Endothelial cell of umbilical vein (primary cell): ENCODE measurements at regions not wholly inside any gene's neighbourhood (a gene's known extent, or its start where the extent isn't known, plus 50 kb on each side); places are given as distances from the start of the nearest gene placed in this dataset.

Source experiments
- BruUV-seq: library from RNA; stranded (reverse); fragments of 400-500 nt; replicated peaks from 2 replicates; lab custom pipeline; 2021; lab: Mats Ljungman, UMichigan
- CTCF ChIA-PET: fragments of 300-600, 350-600 bp; sonication (Branson Sonifier 250); formaldehyde crosslinking; loops from one replicate; lab custom pipeline; 2021; ENCODE audit warnings: antibody characterized with exemption, inconsistent platforms; lab: Charles Lee
- POLR2A ChIA-PET: fragments of 300-600, 350-600 bp; sonication (Branson Sonifier 250); formaldehyde crosslinking; loops from one replicate; lab custom pipeline; 2021; ENCODE audit warnings: antibody characterized with exemption, inconsistent platforms; lab: Charles Lee
- DNase-seq: peaks from one replicate; pipeline ENCODE4 v3.0.0-alpha.2; 2011; ENCODE audit warnings: low read depth, low spot score
- FAIRE-seq: peaks from 2 replicates; lab custom pipeline; 2011; peaks lifted over from hg19 to GRCh38; lab: Jason Lieb, UNC
- H2AFZ ChIP-seq: 2 replicates; pipeline ENCODE4 v1.6.0; 2012; ENCODE audit warnings: low read depth, low read length, control low read depth, inconsistent platforms
- H3K27ac ChIP-seq: 2 replicates; pipeline ENCODE4 v1.5.1; 2011; ENCODE audit warnings: low read depth, mild to moderate bottlenecking, control low read depth, low read length, moderate library complexity; ENCODE audit not compliant: insufficient read depth
- H3K27me3 ChIP-seq, 2 experiments: 2 replicates each; pipeline versions ENCODE4 v1.6.0 to v1.6.1; 2011; ENCODE audit warnings: low read length in 2 of 2, mixed read lengths in 1 of 2; ENCODE audit not compliant: control insufficient read depth in 2 of 2, insufficient read depth in 2 of 2
- H3K36me3 ChIP-seq, 2 experiments: 2 replicates in 1 of 2; 3 replicates in 1 of 2; pipeline ENCODE4 v1.5.1; 2011; ENCODE audit warnings: low read length in 2 of 2, mild to moderate bottlenecking in 1 of 2, moderate library complexity in 1 of 2; ENCODE audit not compliant: control insufficient read depth in 2 of 2, insufficient read depth in 2 of 2; ENCODE audit errors: extremely low read depth in 1 of 2
- H3K4me1 ChIP-seq: 3 replicates; pipeline ENCODE4 v1.5.1; 2011; ENCODE audit warnings: mild to moderate bottlenecking, low read length; ENCODE audit not compliant: control insufficient read depth, insufficient read depth; ENCODE audit errors: extremely low read depth
- H3K4me2 ChIP-seq: 2 replicates; pipeline ENCODE4 v1.6.1; 2011; ENCODE audit warnings: low read length, control low read depth, mixed read lengths; ENCODE audit not compliant: insufficient read depth
- H3K4me3 ChIP-seq, 3 experiments: fragments of 200-600 bp in 1 of 3; sonication (generic), shearing (Covaris generic) in 1 of 3; replicated peaks in 1 of 3; 2 replicates each; pipeline ENCODE4 v1.5.1; 2011 to 2016; ENCODE audit warnings: control low read depth in 3 of 3, low read length in 3 of 3, mild to moderate bottlenecking in 2 of 3, inconsistent platforms in 1 of 3, low read depth in 1 of 3, moderate library complexity in 1 of 3; ENCODE audit not compliant: insufficient read depth in 1 of 3
- H3K79me2 ChIP-seq: 2 replicates; pipeline ENCODE4 v1.6.0; 2012; ENCODE audit warnings: low read length, inconsistent platforms; ENCODE audit not compliant: control insufficient read depth, insufficient read depth
- H3K9ac ChIP-seq: replicated peaks from 2 replicates; pipeline ENCODE3; 2011; ENCODE audit warnings: low read length, control low read depth; ENCODE audit not compliant: insufficient read depth; ENCODE audit errors: extremely low read depth
- H3K9me1 ChIP-seq: replicated peaks from 3 replicates; pipeline ENCODE4 v1.6.0; 2011; ENCODE audit warnings: mild to moderate bottlenecking, low read length; ENCODE audit not compliant: control insufficient read depth, insufficient read depth; ENCODE audit errors: extremely low read depth
- H3K9me3 ChIP-seq: replicated peaks from 2 replicates; pipeline ENCODE4 v1.5.1; 2012; ENCODE audit warnings: low read length, inconsistent platforms; ENCODE audit not compliant: control insufficient read depth, insufficient read depth
- H4K20me1 ChIP-seq: replicated peaks from 2 replicates; pipeline ENCODE3; 2011; ENCODE audit warnings: mild to moderate bottlenecking, low read length; ENCODE audit not compliant: control insufficient read depth, insufficient read depth; ENCODE audit errors: extremely low read depth
- CTCF ChIP-seq, 2 donors: IDR thresholded peaks; 1 replicate in 1 of 2; 2 replicates in 1 of 2; pipeline ENCODE4 v1.5.1; 2011; ENCODE audit warnings: low read length in 2 of 2, mild to moderate bottlenecking in 2 of 2, moderate library complexity in 2 of 2, control low read depth in 1 of 2, inconsistent platforms in 1 of 2, low read depth in 1 of 2; ENCODE audit not compliant: insufficient read depth in 1 of 2; ENCODE audit errors: extremely low read depth in 1 of 2
- EZH2 ChIP-seq: IDR thresholded peaks from 2 replicates; pipeline ENCODE4 v1.6.1; 2012; ENCODE audit warnings: borderline replicate concordance, low read depth, mild to moderate bottlenecking, moderate library complexity, low read length, inconsistent platforms; ENCODE audit not compliant: severe bottlenecking
- FOS ChIP-seq: IDR thresholded peaks from 2 replicates; pipeline ENCODE4 v1.6.1; 2011; ENCODE audit warnings: mild to moderate bottlenecking, low read length, moderate library complexity, borderline replicate concordance; ENCODE audit not compliant: insufficient read depth
- GATA2 ChIP-seq: IDR thresholded peaks from 2 replicates; pipeline ENCODE4 v1.7.0; 2011; ENCODE audit warnings: low read depth, mild to moderate bottlenecking, moderate library complexity, mixed read lengths, low read length; ENCODE audit not compliant: insufficient read length, insufficient read depth
- JUN ChIP-seq: IDR thresholded peaks from 2 replicates; pipeline ENCODE4 v1.6.1; 2011; ENCODE audit warnings: borderline replicate concordance, low read depth; ENCODE audit not compliant: insufficient read length, insufficient read depth
- MAX ChIP-seq: IDR thresholded peaks from 2 replicates; pipeline ENCODE4 v1.6.1; 2011; ENCODE audit not compliant: insufficient read depth, insufficient read length
- MYC ChIP-seq: IDR thresholded peaks from one replicate; pipeline ENCODE4 v1.6.1; 2011; ENCODE audit warnings: mild to moderate bottlenecking, low read depth, low read length
- POLR2A ChIP-seq: IDR thresholded peaks from 2 replicates; pipeline ENCODE4 v1.6.1; 2012; ENCODE audit warnings: low read depth, mild to moderate bottlenecking, control low read depth, low read length
- POLR2AphosphoS5 ChIP-seq: IDR thresholded peaks from 2 replicates; pipeline ENCODE4 v1.6.1; 2012; ENCODE audit warnings: low read depth, mild to moderate bottlenecking, control low read depth, low read length, moderate library complexity; ENCODE audit not compliant: insufficient read depth
- dilution Hi-C: fragments of 300-500 bp; cut with MboI; formaldehyde crosslinking; loops from one replicate; pipeline ENCODE4 v1.15.0; 2019; ENCODE audit warnings: low sequenced_read_pairs; ENCODE audit not compliant: extremely low pct_ligation_motif_present
- intact Hi-C: fragments of 100-400 bp; cut with micrococcal nuclease; formaldehyde crosslinking; loops from one replicate; pipeline ENCODE4 v1.10.0; 2022

DNA sequence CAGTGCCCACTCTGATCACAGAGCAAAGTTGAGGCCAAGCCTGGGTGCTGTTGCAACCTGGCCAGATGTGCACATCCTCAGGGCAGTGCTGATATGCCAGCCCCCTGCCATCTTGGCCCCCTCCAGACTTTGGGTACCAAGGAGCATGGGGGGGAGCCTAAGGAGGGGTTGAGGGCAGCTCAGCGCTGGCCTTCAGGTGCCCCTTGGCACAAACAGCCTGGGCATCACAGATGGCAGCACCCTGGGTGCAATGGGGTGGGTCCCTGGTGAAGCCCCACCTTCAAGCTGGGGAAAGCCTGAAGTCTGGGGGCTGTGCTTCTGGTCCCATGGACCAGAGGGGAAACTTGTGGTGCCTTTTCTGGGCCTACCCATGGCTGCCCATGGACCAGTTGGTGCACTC, 163.0 kb downstream of the FAM47A start:
- intact Hi-C loops (no loop called here), dilution Hi-C loops (no loop called here)
- Histone ChIP-seq H3K27me3 (no peaks in the 10 kb centered on the region), H3K4me3 (no peak overlapping the region), H3K36me3 (no peaks in the 10 kb centered on the region), H3K4me1 (no peaks in the 10 kb centered on the region), H3K9ac (no peak overlapping the region), H4K20me1 (no peaks in the 10 kb centered on the region), H3K9me1 (no peaks in the 10 kb centered on the region), H3K79me2 (no peaks in the 10 kb centered on the region), H3K27ac (no peak overlapping the region), H2AFZ (no peak overlapping the region), H3K4me2 (no peak overlapping the region), H3K9me3 (no peaks in the 10 kb centered on the region)
- no TSS peak for BruUV-seq
- CTCF ChIA-PET, result no interaction called here
- POLR2A ChIA-PET, result no interaction called here
- FAIRE-seq, result no peak
- no peak for TF ChIP-seq MAX
- TF ChIP-seq GATA2, result no peak
- no peak for TF ChIP-seq POLR2AphosphoS5
- TF ChIP-seq JUN, result no peak
- no peak for TF ChIP-seq FOS
- TF ChIP-seq MYC, result no peak
- TF ChIP-seq CTCF (IDR thresholded peaks at IDR 0.05; ENCODE audit: extremely low read depth in 1 of 2, insufficient read depth in 1 of 2, low read depth in 1 of 2, low read length in 2 of 2), result no peak
- TF ChIP-seq POLR2A, result no peak
- no peak for TF ChIP-seq EZH2
- no peak for DNase-seq
